WTC11 (cell line): ENCODE measurements at regions not wholly inside any gene's neighbourhood (a gene's known extent, or its start where the extent isn't known, plus 50 kb on each side); places are given as distances from the start of the nearest gene placed in this dataset.

Experiments
- ATAC-seq: fragments of 200-7000 bp; cut with Tn5 transposase; 2 replicates; pipeline ENCODE4 v1.10.0; 2021; ENCODE audit warnings: mild to moderate bottlenecking, moderate library complexity
- CTCF ChIA-PET: fragments of 300-600 bp; sonication (Branson Sonifier 250); formaldehyde crosslinking; loops from one replicate; lab custom pipeline; 2021; ENCODE audit warnings: antibody characterized with exemption; lab: Charles Lee
- POLR2A ChIA-PET: fragments of 350-600 bp; sonication (Branson Sonifier 250); formaldehyde crosslinking; loops from one replicate; lab custom pipeline; 2021; ENCODE audit warnings: antibody characterized with exemption; lab: Charles Lee
- DNase-seq: peaks from one replicate; pipeline ENCODE4 v3.0.0; 2021; ENCODE audit warnings: low spot score
- H3K27ac Mint-ChIP-seq: 2 replicates; pipeline ENCODE4 v1.8.0; 2021; ENCODE audit warnings: mixed read lengths
- H3K27me3 Mint-ChIP-seq: 2 replicates; pipeline ENCODE4 v1.8.0; 2021; ENCODE audit warnings: low read depth, mild to moderate bottlenecking, moderate library complexity, mixed read lengths
- H3K36me3 Mint-ChIP-seq: 2 replicates; pipeline ENCODE4 v1.8.0; 2021; ENCODE audit warnings: mixed read lengths
- H3K4me1 Mint-ChIP-seq: 2 replicates; pipeline ENCODE4 v1.8.0; 2022; ENCODE audit warnings: mixed read lengths
- H3K4me3 Mint-ChIP-seq: 2 replicates; pipeline ENCODE4 v1.8.0; 2021; ENCODE audit warnings: mild to moderate bottlenecking, moderate library complexity, mixed read lengths
- H3K9me3 Mint-ChIP-seq: 2 replicates; pipeline ENCODE4 v1.8.0; 2021; ENCODE audit warnings: mixed read lengths
- ATF1 ChIP-seq: sonication (generic); formaldehyde crosslinking; IDR thresholded peaks from 2 replicates; pipeline ENCODE4 v1.8.1; 2023; ENCODE audit warnings: mild to moderate bottlenecking, moderate library complexity, missing genetic modification reagents
- ATF2 ChIP-seq: sonication (generic); formaldehyde crosslinking; IDR thresholded peaks from 2 replicates; pipeline ENCODE4 v1.8.1; 2022; ENCODE audit warnings: low read depth, missing genetic modification reagents, borderline replicate concordance
- ELF4 ChIP-seq: sonication (generic); formaldehyde crosslinking; IDR thresholded peaks from 2 replicates; pipeline ENCODE4 v1.8.1; 2022; ENCODE audit warnings: low read depth, mild to moderate bottlenecking, moderate library complexity, missing genetic modification reagents
- FOXK1 ChIP-seq: sonication (generic); formaldehyde crosslinking; IDR thresholded peaks from 2 replicates; pipeline ENCODE4 v1.8.0; 2022; ENCODE audit warnings: mild to moderate bottlenecking, moderate library complexity, missing genetic modification reagents
- GTF2I ChIP-seq: fragments of 250-450 bp; sonication (Bioruptor Pico); conservative IDR thresholded peaks from 2 replicates; pipeline ENCODE4 v1.4.0; 2021; ENCODE audit warnings: mild to moderate bottlenecking
- MLX ChIP-seq: sonication (generic); formaldehyde crosslinking; IDR thresholded peaks from 2 replicates; pipeline ENCODE4 v1.8.1; 2023; ENCODE audit warnings: mild to moderate bottlenecking, missing genetic modification reagents, moderate library complexity
- MXD4 ChIP-seq: fragments of 250-450 bp; sonication (Bioruptor Pico); IDR thresholded peaks from 2 replicates; pipeline ENCODE4 v1.8.0; 2021; ENCODE audit warnings: mild to moderate bottlenecking, moderate library complexity, borderline replicate concordance
- NFYB ChIP-seq: sonication (generic); formaldehyde crosslinking; conservative IDR thresholded peaks from 2 replicates; pipeline ENCODE4 v1.8.0; 2022; ENCODE audit warnings: low read depth, missing genetic modification reagents
- NR3C1 ChIP-seq: sonication (generic); formaldehyde crosslinking; conservative IDR thresholded peaks from 2 replicates; pipeline ENCODE4 v1.8.1; 2023; ENCODE audit warnings: low read depth, mild to moderate bottlenecking, missing genetic modification reagents
- OVOL2 ChIP-seq: fragments of 250-450 bp; sonication (Bioruptor Pico); IDR thresholded peaks from 2 replicates; pipeline ENCODE4 v1.9.0; 2021; ENCODE audit warnings: mild to moderate bottlenecking, borderline replicate concordance
- PREB ChIP-seq: sonication (generic); formaldehyde crosslinking; IDR thresholded peaks from 2 replicates; pipeline ENCODE4 v1.8.1; 2022; ENCODE audit warnings: mild to moderate bottlenecking, missing genetic modification reagents, moderate library complexity, borderline replicate concordance
- PRRX2 ChIP-seq: fragments of 250-450 bp; sonication (Bioruptor Pico); IDR thresholded peaks from 2 replicates; pipeline ENCODE4 v1.8.0; 2021; ENCODE audit warnings: mild to moderate bottlenecking
- RORB ChIP-seq: fragments of 250-450 bp; sonication (Bioruptor Pico); IDR thresholded peaks from 2 replicates; pipeline ENCODE4 v1.9.0; 2021; ENCODE audit warnings: mild to moderate bottlenecking
- TCF7 ChIP-seq: sonication (generic); formaldehyde crosslinking; IDR thresholded peaks from 2 replicates; pipeline ENCODE4 v1.8.0; 2022; ENCODE audit warnings: mild to moderate bottlenecking, low read depth, missing genetic modification reagents, moderate library complexity
- TEAD1 ChIP-seq: sonication (generic); formaldehyde crosslinking; IDR thresholded peaks from 2 replicates; pipeline ENCODE4 v1.8.0; 2022; ENCODE audit warnings: mild to moderate bottlenecking, missing genetic modification reagents
- USF2 ChIP-seq: sonication (generic); formaldehyde crosslinking; IDR thresholded peaks from 2 replicates; pipeline ENCODE4 v1.8.1; 2023; ENCODE audit warnings: mild to moderate bottlenecking, missing genetic modification reagents, moderate library complexity
- ZNF121 ChIP-seq: sonication (generic); formaldehyde crosslinking; IDR thresholded peaks from 2 replicates; pipeline ENCODE4 v1.8.0; 2023; ENCODE audit warnings: missing genetic modification reagents
- ZNF232 ChIP-seq: sonication (generic); formaldehyde crosslinking; IDR thresholded peaks from 2 replicates; pipeline ENCODE4 v1.8.0; 2022; ENCODE audit warnings: mild to moderate bottlenecking, missing genetic modification reagents
- ZNF263 ChIP-seq: sonication (generic); formaldehyde crosslinking; IDR thresholded peaks from 2 replicates; pipeline ENCODE4 v1.8.1; 2022; ENCODE audit warnings: low read depth, mild to moderate bottlenecking, moderate library complexity, missing genetic modification reagents
- ZNF281 ChIP-seq: sonication (generic); formaldehyde crosslinking; IDR thresholded peaks from 2 replicates; pipeline ENCODE4 v1.8.0; 2023; ENCODE audit warnings: mild to moderate bottlenecking, missing genetic modification reagents
- ZNF396 ChIP-seq: fragments of 250-450 bp; sonication (Bioruptor Pico); IDR thresholded peaks from 2 replicates; pipeline ENCODE4 v1.8.0; 2021; ENCODE audit warnings: mild to moderate bottlenecking, moderate library complexity, borderline replicate concordance
- ZNF423 ChIP-seq: fragments of 250-450 bp; sonication (Bioruptor Pico); IDR thresholded peaks from 2 replicates; pipeline ENCODE4 v2.1.2; 2022; ENCODE audit warnings: mild to moderate bottlenecking, moderate library complexity
- TF ChIP-seq, protein P1 (sequence below): sonication (generic); formaldehyde crosslinking; IDR thresholded peaks from 2 replicates; pipeline ENCODE4 v1.8.0; 2022; ENCODE audit warnings: mild to moderate bottlenecking, missing genetic modification reagents
- TF ChIP-seq, protein P2 (sequence below): sonication (generic); formaldehyde crosslinking; conservative IDR thresholded peaks from 2 replicates; pipeline ENCODE4 v1.8.1; 2022; ENCODE audit warnings: mild to moderate bottlenecking, missing genetic modification reagents
- TF ChIP-seq, protein P3 (sequence below): fragments of 200-600 bp; IDR thresholded peaks from 2 replicates; pipeline ENCODE4 v1.8.0; 2022; ENCODE audit warnings: antibody characterized with exemption

DNA sequence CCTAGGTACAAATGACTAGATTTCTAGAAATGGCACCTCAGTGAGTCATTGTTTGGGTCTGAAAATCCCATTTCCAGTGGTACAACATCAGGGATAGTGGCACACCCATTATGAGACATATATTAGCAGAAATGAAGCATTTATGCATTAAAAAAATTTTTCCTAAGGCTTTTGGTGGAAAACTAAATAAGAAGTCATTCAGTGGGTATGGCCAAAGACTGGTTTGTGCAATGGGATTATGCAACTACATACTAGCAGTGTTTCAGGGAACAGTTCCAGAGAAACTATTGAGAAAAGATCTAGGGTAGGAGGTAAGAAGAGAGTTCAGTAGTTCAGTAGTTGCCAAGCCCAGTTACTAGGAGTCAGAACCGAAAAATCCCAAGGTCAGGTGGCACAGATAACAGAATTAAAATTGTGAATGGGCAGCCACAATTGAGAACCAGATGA is 106.5 kb upstream of the HAPLN1 start:
- ATAC-seq (no peak), DNase-seq (no peak)
- TF ChIP-seq ZNF423 (no peak), ZNF232 (CRISPR knock-in tag) (no peak), PRRX2 (CRISPR knock-in tag) (no peak), ZNF121 (no peak), GTF2I (no peak), OVOL2 (no peak), TEAD1 (CRISPR knock-in tag) (no peak), ZNF396 (no peak), TCF7 (no peak), NFYB (CRISPR knock-in tag) (no peak), FOXK1 (CRISPR knock-in tag) (no peak), RORB (no peak), ZNF281 (no peak), MXD4 (CRISPR knock-in tag) (no peak), ZNF263 (CRISPR knock-in tag) (no peak), PREB (CRISPR knock-in tag) (no peak)
- TF ChIP-seq, protein P1, sequence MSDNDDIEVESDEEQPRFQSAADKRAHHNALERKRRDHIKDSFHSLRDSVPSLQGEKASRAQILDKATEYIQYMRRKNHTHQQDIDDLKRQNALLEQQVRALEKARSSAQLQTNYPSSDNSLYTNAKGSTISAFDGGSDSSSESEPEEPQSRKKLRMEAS (CRISPR knock-in tag), result no peak
- TF ChIP-seq, protein P2, sequence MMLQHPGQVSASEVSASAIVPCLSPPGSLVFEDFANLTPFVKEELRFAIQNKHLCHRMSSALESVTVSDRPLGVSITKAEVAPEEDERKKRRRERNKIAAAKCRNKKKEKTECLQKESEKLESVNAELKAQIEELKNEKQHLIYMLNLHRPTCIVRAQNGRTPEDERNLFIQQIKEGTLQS (CRISPR knock-in tag), result no peak
- TF ChIP-seq, protein P3, sequence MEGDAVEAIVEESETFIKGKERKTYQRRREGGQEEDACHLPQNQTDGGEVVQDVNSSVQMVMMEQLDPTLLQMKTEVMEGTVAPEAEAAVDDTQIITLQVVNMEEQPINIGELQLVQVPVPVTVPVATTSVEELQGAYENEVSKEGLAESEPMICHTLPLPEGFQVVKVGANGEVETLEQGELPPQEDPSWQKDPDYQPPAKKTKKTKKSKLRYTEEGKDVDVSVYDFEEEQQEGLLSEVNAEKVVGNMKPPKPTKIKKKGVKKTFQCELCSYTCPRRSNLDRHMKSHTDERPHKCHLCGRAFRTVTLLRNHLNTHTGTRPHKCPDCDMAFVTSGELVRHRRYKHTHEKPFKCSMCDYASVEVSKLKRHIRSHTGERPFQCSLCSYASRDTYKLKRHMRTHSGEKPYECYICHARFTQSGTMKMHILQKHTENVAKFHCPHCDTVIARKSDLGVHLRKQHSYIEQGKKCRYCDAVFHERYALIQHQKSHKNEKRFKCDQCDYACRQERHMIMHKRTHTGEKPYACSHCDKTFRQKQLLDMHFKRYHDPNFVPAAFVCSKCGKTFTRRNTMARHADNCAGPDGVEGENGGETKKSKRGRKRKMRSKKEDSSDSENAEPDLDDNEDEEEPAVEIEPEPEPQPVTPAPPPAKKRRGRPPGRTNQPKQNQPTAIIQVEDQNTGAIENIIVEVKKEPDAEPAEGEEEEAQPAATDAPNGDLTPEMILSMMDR, result no peak
- H3K9me3 Mint-ChIP-seq, result peaks cover 10% of the 10 kb centered on the region
- H3K4me3 Mint-ChIP-seq, result no peak overlapping the region
- ChIA-PET POLR2A (no interaction called here), CTCF (no interaction called here)
- H3K4me1 Mint-ChIP-seq, result peaks cover 15% of the 10 kb centered on the region
- H3K36me3 Mint-ChIP-seq, result no peaks in the 10 kb centered on the region
- H3K27ac Mint-ChIP-seq, result no peak overlapping the region
- H3K27me3 Mint-ChIP-seq, result no peaks in the 10 kb centered on the region

GRCh38 chr5:83817591-83817990 is 96.9 kb upstream of the HAPLN1 start:
- Mint-ChIP-seq H3K36me3 (peaks cover 6% of the 10 kb centered on the region; the same call in 1 of the 2 replicates), H3K9me3 (peaks cover 14% of the 10 kb centered on the region), H3K27me3 (no peaks in the 10 kb centered on the region), H3K4me3 (no peak overlapping the region), H3K4me1 (no peaks in the 10 kb centered on the region), H3K27ac (no peak overlapping the region)
- ChIA-PET POLR2A (no interaction called here), CTCF (no interaction called here)
- DNase-seq, result no peak
- TF ChIP-seq USF2 (no peak), ZNF281 (no peak), ATF2 (CRISPR knock-in tag) (no peak), MLX (CRISPR knock-in tag) (no peak), ATF1 (no peak), NR3C1 (CRISPR knock-in tag) (no peak), ELF4 (no peak)
- no peak for ATAC-seq
